B cell (primary cell): ENCODE measurements at regions not wholly inside any gene's neighbourhood (a gene's known extent, or its start where the extent isn't known, plus 50 kb on each side); places are given as distances from the start of the nearest gene placed in this dataset.

ENCODE experiments used
- CTCF ChIP-seq: fragments of 200-600 bp; IDR thresholded peaks from one replicate; pipeline ENCODE4 v1.8.0; 2022; ENCODE audit warnings: antibody characterized with exemption, mild to moderate bottlenecking
- EZH2 ChIP-seq: IDR thresholded peaks from 2 replicates; pipeline ENCODE4 v1.6.1; 2012; ENCODE audit warnings: borderline replicate concordance, low read depth, mild to moderate bottlenecking, moderate library complexity, low read length; ENCODE audit not compliant: insufficient read depth, poor library complexity, severe bottlenecking

DNA sequence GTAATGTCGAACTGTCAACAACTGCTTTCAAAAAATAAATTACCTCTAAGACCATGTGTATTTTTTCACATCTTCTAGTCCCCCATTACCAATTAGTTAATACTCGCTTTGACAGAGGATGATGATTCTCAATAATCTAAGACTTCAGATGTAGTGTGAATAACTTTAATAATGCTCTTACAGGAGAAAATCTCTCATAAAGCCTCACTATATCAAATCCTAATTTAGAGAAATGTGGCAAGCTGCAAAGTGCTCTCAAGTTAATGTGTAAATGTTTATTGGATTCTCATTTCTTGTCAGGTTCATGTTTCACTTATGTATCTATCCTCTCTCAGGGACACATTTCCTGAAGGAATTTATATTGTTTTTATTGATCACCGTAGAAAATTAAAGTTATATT lies 223.9 kb downstream of the CDH7 start:
- TF ChIP-seq CTCF = no peak
- TF ChIP-seq EZH2 = no peak
